NB4 (cell line): ENCODE measurements at regions not wholly inside any gene's neighbourhood (a gene's known extent, or its start where the extent isn't known, plus 50 kb on each side); places are given as distances from the start of the nearest gene placed in this dataset.

Experiments
- POLR2A ChIP-seq: IDR thresholded peaks from 2 replicates; pipeline ENCODE4 v1.6.1; 2011; ENCODE audit warnings: mild to moderate bottlenecking; ENCODE audit not compliant: insufficient read length; ENCODE audit errors: extremely low read depth
- TF ChIP-seq, protein P1 (sequence below): IDR thresholded peaks from one replicate; pipeline ENCODE4 v1.5.1; 2012; ENCODE audit warnings: low read depth, low read length

DNA sequence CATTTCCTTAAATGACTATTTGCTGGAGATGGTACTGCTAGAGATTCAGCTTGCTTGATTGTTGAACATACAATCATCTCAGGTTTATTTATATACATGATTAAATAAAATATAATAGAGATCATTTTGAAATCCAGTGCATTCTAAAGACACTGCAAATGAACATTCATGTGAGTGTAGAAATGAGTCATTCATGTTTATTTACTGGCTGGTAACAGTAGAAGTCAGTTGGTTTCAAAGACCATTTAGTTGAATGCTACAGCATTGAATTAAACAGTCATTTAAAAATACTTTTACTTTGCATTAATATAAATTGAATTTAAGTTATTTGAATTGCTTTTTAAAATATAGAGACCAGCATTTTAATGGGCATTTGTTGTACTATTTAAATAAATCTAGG lies 551.9 kb upstream of the GOLIM4 start:
- TF ChIP-seq, protein P1, sequence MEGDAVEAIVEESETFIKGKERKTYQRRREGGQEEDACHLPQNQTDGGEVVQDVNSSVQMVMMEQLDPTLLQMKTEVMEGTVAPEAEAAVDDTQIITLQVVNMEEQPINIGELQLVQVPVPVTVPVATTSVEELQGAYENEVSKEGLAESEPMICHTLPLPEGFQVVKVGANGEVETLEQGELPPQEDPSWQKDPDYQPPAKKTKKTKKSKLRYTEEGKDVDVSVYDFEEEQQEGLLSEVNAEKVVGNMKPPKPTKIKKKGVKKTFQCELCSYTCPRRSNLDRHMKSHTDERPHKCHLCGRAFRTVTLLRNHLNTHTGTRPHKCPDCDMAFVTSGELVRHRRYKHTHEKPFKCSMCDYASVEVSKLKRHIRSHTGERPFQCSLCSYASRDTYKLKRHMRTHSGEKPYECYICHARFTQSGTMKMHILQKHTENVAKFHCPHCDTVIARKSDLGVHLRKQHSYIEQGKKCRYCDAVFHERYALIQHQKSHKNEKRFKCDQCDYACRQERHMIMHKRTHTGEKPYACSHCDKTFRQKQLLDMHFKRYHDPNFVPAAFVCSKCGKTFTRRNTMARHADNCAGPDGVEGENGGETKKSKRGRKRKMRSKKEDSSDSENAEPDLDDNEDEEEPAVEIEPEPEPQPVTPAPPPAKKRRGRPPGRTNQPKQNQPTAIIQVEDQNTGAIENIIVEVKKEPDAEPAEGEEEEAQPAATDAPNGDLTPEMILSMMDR, result no peak
- no peak for TF ChIP-seq POLR2A
